GM18858 (cell line): ENCODE measurements at regions not wholly inside any gene's neighbourhood (a gene's known extent, or its start where the extent isn't known, plus 50 kb on each side); places are given as distances from the start of the nearest gene placed in this dataset.

Experiments used
- ATAC-seq: cut with Tn5 transposase; IDR thresholded peaks from one replicate; pipeline ENCODE4 v1.9.1; 2021; ENCODE audit not compliant: unreplicated experiment

- no peak for ATAC-seq
Measured at GRCh38 chr5:98468188-98468869, 305.1 kb upstream of the RGMB start.

GRCh38 chr5:98470747-98471146 lies 302.7 kb upstream of the RGMB start:
- no peak for ATAC-seq

- no peak for ATAC-seq
Measured at GRCh38 chr5:98471458-98471857, 302.0 kb upstream of the RGMB start.

GRCh38 chr5:98474216-98474615 lies 299.2 kb upstream of the RGMB start:
- no peak for ATAC-seq

GRCh38 chr5:98474782-98475181 lies 298.7 kb upstream of the RGMB start:
- ATAC-seq, result no peak

- no peak for ATAC-seq
Measured at GRCh38 chr5:98482321-98483300, 290.9 kb upstream of the RGMB start.

GRCh38 chr5:98483301-98483685 lies 290.2 kb upstream of the RGMB start:
- no peak for ATAC-seq

- no peak for ATAC-seq
Measured at GRCh38 chr5:98489021-98489420, 284.4 kb upstream of the RGMB start.

GRCh38 chr5:98490348-98490747 lies 283.1 kb upstream of the RGMB start:
- no peak for ATAC-seq

GRCh38 chr5:98492258-98492657 lies 281.2 kb upstream of the RGMB start:
- ATAC-seq, result no peak

- no peak for ATAC-seq
Measured at GRCh38 chr5:98497418-98497817, 276.0 kb upstream of the RGMB start.

- no peak for ATAC-seq
Measured at GRCh38 chr5:98498028-98498427, 275.4 kb upstream of the RGMB start.

GRCh38 chr5:98499892-98500291 lies 273.6 kb upstream of the RGMB start:
- no peak for ATAC-seq

- no peak for ATAC-seq
Measured at GRCh38 chr5:98500811-98501210, 272.7 kb upstream of the RGMB start.

- no peak for ATAC-seq
Measured at GRCh38 chr5:98503616-98504015, 269.8 kb upstream of the RGMB start.

- ATAC-seq, result no peak
Measured at GRCh38 chr5:98504505-98504904, 269.0 kb upstream of the RGMB start.

GRCh38 chr5:98510143-98510985 lies 263.1 kb upstream of the RGMB start:
- ATAC-seq, result no peak

- ATAC-seq, result no peak
Measured at GRCh38 chr5:98513380-98513779, 260.1 kb upstream of the RGMB start.

- no peak for ATAC-seq
Measured at GRCh38 chr5:98514215-98514614, 259.2 kb upstream of the RGMB start.

GRCh38 chr5:98516701-98517100 lies 256.8 kb upstream of the RGMB start:
- ATAC-seq, result no peak
